HFFc6 (cell line): ENCODE measurements at regions not wholly inside any gene's neighbourhood (a gene's known extent, or its start where the extent isn't known, plus 50 kb on each side); places are given as distances from the start of the nearest gene placed in this dataset.

ENCODE experiments used
- DNase-seq: peaks from one replicate; pipeline ENCODE4 v3.0.0-alpha.2; 2018
- H3K27ac Mint-ChIP-seq: 2 replicates; pipeline ENCODE4 v1.8.0; 2020; ENCODE audit warnings: mild to moderate bottlenecking, mixed read lengths
- H3K27me3 Mint-ChIP-seq: 2 replicates; pipeline ENCODE4 v1.8.0; 2021; ENCODE audit warnings: mild to moderate bottlenecking, moderate library complexity, mixed read lengths; ENCODE audit not compliant: insufficient read depth
- H3K36me3 Mint-ChIP-seq: 2 replicates; pipeline ENCODE4 v1.8.0; 2021; ENCODE audit warnings: low read depth, mixed read lengths
- H3K4me1 Mint-ChIP-seq: 2 replicates; pipeline ENCODE4 v1.8.0; 2020; ENCODE audit warnings: low read depth, mixed read lengths
- H3K4me3 Mint-ChIP-seq: 2 replicates; pipeline ENCODE4 v1.8.0; 2020; ENCODE audit warnings: mild to moderate bottlenecking, moderate library complexity, mixed read lengths
- H3K9me3 Mint-ChIP-seq: 2 replicates; pipeline ENCODE4 v1.8.0; 2020; ENCODE audit warnings: mild to moderate bottlenecking, mixed read lengths
- CTCF ChIP-seq: fragments of 200-600 bp; sonication (generic); IDR thresholded peaks from 2 replicates; pipeline ENCODE4 v1.5.0; 2021; ENCODE audit warnings: antibody characterized with exemption, mild to moderate bottlenecking

GRCh38 chr1:239031310-239031709, 355.1 kb upstream of the CHRM3 start:
- H3K9me3 Mint-ChIP-seq: peaks cover 11% of the 10 kb centered on the region; the same call in 1 of the 2 replicates
- no peak overlapping the region for H3K27ac Mint-ChIP-seq

DNA sequence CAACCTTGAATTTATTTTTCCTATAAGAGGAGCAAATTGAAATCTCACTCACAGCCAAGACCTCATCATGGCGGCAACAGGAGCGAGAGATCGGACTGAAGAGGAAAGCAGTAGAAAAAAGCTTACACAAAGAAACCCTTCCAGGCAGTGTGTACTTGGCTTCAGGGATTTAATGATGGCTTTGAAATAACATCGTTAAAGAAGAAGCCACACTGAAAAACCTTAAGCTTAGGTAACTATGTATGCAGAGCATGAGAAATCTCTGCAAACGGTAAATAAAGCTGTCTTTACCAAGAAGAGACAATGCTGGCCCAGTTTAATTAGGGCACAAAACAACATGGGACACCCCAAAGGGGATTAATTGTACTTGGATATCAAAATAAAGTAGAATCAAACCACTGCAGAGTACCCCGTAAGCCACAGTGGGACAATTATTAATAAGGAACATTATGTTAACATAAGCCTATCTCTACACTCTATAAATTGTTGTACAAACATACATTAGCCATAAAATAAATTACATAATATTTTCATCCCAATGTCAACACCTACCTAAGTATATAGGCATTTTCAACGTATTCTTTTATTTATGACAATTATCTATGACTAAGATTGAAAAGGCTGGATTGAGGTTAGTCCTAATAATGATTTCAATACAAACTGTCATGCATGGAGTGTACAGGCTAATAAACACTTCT, 360.2 kb upstream of the CHRM3 start:
- Mint-ChIP-seq H3K36me3 (0 out of 2 replicates have a peak, but pooled peaks cover 3% of the 10 kb centered on the region), H3K4me1 (no peaks in the 10 kb centered on the region; the same call in 1 of the 2 replicates), H3K27ac (no peak overlapping the region), H3K27me3 (no peaks in the 10 kb centered on the region; the same call in 1 of the 2 replicates), H3K4me3 (no peak overlapping the region), H3K9me3 (peaks cover 4% of the 10 kb centered on the region; the same call in 1 of the 2 replicates)
- no peak for DNase-seq
- no peak for TF ChIP-seq CTCF

More at GRCh38 chr1:239031310-239031709, 355.1 kb upstream of the CHRM3 start:
- H3K4me3 Mint-ChIP-seq: no peak overlapping the region
- TF ChIP-seq CTCF: no peak
- no peaks in the 10 kb centered on the region; the same call in 1 of the 2 replicates for H3K27me3 Mint-ChIP-seq
- H3K36me3 Mint-ChIP-seq: 0 out of 2 replicates have a peak, but pooled peaks cover 4% of the 10 kb centered on the region
- no peak for DNase-seq
- no peaks in the 10 kb centered on the region; the same call in 1 of the 2 replicates for H3K4me1 Mint-ChIP-seq

DNA sequence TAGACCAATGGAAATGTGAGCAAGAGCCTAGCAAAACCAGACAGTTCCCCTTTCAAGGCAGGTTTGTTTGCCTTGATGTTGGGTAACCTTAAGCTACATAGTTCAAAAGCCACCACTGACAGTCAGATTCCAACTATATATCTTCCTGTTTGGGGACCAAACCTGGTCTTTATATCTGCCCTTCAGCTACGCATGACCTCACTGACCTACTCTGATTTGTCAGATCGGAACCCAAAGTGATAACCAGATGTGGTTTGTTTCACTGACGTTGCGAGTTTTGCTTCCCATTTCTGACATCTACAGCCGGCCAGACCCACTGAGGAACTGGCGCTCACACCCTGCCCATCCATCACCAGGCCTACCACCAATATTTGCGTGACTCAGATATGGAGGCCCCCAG, 361.1 kb upstream of the CHRM3 start:
- H3K36me3 Mint-ChIP-seq: no peaks in the 10 kb centered on the region
- no peak overlapping the region for H3K27ac Mint-ChIP-seq
- H3K27me3 Mint-ChIP-seq: no peaks in the 10 kb centered on the region; the same call in 1 of the 2 replicates
- no peaks in the 10 kb centered on the region; the same call in 1 of the 2 replicates for H3K4me1 Mint-ChIP-seq
- TF ChIP-seq CTCF: no peak
- H3K4me3 Mint-ChIP-seq: no peak overlapping the region
- DNase-seq: no peak
- H3K9me3 Mint-ChIP-seq: no peaks in the 10 kb centered on the region

- Mint-ChIP-seq H3K27me3 (no peaks in the 10 kb centered on the region; the same call in 1 of the 2 replicates), H3K9me3 (no peaks in the 10 kb centered on the region), H3K36me3 (no peaks in the 10 kb centered on the region), H3K27ac (no peak overlapping the region), H3K4me1 (no peaks in the 10 kb centered on the region; the same call in 1 of the 2 replicates), H3K4me3 (no peak overlapping the region)
- DNase-seq: no peak
- TF ChIP-seq CTCF: no peak
Measured at GRCh38 chr1:239023732-239024360, 362.5 kb upstream of the CHRM3 start.

- H3K4me1 Mint-ChIP-seq: no peaks in the 10 kb centered on the region; the same call in 1 of the 2 replicates
- TF ChIP-seq CTCF: no peak
- H3K4me3 Mint-ChIP-seq: no peak overlapping the region
- DNase-seq: no peak
- no peaks in the 10 kb centered on the region for H3K36me3 Mint-ChIP-seq
- H3K27me3 Mint-ChIP-seq: no peaks in the 10 kb centered on the region; the same call in 1 of the 2 replicates
- no peaks in the 10 kb centered on the region for H3K9me3 Mint-ChIP-seq
- H3K27ac Mint-ChIP-seq: no peak overlapping the region
Measured at GRCh38 chr1:239016337-239016736, 370.0 kb upstream of the CHRM3 start.
